Suppressor macrophage treated with lipopolysaccharide for 4 hours (primary cell): ENCODE measurements at regions not wholly inside any gene's neighbourhood (a gene's known extent, or its start where the extent isn't known, plus 50 kb on each side); places are given as distances from the start of the nearest gene placed in this dataset.

Experiments
- DNase-seq: peaks from one replicate; pipeline ENCODE4 v3.0.0-alpha.2; 2020

DNA sequence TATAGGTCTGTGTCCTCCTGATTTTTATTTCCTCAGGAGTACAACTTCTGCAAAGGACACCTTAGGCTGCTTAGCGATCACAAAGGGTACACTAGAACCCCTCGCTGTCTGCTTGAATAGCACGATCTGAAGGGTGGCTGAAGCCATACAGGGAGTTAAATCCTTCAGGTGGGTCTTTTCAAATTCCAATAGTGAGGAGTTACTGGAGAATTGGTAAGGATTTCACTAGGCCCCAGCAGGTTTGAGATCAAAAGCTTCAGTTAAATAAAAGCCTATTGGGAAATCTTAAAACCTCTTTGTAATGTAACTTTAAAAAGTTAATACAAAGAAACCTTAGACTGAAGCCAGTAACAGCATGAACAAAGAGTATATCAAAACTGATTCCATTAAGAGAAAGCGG lies 613.1 kb downstream of the ZEB2 start:
- no peak for DNase-seq

DNA sequence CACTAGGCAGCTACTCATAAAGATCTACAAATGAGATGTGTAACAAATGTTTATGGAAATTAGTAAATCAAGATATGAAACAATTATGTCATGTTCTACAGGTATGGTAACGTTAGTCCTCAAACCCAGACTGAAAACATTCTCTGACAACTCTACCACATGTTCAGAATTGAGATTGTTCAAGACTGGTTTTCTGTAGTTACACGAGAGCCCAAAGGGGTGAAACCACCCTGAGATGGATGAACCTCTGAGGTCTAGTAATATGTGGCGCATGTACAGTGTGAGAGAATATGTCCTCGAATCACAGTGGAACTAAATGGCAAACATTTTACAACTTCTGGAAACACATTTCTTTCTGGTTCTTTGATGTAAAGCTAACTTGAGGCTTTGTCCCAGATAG lies 614.3 kb downstream of the ZEB2 start:
- no peak for DNase-seq

DNA sequence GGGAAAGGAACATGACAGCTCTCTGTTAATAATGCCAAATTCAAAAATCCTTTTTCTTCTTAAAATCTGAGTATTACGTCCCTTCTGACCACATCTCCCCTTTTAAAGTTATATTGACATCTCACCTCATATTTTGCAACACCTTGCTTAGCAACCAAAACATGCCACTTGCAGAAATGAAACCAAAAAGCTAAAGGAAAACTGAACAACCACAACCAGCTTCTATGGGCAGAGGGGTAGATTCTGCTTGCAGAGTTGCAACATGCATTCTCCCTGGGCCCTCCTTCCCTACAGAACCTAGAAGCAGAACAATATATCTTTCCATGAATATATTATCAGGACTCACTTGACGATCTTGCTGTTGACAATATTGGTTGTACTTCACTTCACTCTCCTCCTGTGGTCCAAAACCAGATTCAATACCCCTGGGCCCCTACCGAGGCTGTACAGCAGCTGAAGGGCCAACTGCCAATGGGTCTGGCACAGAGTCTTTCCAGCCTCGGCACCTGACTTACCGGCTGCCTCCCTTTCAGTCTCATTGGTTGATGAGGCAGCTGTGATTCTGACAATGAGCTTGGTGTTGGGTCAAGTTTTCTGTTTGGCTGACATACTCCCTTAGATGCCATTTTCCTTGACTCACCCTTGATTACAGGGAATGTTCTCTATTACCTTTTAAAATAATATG lies 616.6 kb downstream of the ZEB2 start:
- peak; percentile 55 for DNase-seq

DNA sequence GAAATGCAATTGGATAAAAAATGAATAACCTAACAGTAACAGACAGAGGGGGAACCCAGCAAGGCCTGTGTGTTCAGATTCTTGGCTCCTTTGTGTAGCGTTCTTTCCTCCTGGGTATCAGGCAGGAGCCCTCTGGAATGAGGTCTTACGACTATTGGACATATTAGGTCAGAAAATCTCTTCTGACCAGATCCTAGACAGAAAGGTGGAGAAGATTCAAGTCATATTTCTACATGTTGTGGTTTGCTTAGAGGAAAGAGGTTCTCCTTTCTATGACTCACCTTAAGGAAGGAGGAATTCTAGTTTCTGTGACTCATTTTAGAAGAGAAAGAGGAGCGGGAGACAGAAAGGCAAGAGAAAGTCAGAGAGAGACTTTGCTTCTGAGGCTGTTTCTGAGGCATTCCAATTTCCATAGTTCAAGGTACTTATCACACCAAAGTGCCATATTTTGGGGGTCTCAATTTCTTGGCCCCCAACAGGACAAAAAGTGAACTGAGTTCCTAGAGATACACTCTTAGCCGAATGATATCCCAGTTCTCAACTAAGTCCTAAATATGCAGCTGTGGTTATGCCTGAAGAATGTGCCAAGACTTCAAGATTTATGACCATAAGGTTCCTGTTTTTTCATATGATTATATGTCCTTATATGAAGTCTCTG lies 618.6 kb downstream of the ZEB2 start:
- DNase-seq, result peak; percentile 60

DNA sequence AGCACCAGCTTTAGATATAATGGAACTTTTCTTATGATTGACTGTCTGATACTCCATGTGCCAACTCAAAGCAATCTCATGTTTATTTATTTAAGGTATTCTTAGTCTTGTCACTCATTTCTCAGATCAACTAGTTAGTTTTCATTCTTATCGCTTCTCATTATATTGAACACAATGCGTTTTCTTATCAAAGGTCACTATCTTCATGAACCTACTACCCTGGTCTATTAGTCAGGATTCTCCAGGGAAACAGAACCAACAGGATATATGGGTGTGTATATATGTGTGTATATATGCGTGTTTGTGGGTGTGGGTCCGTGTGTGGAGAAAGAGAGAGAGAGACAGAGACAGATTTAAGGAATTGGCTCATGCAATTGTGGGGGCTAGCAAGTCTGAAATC lies 619.9 kb downstream of the ZEB2 start:
- no peak for DNase-seq

DNA sequence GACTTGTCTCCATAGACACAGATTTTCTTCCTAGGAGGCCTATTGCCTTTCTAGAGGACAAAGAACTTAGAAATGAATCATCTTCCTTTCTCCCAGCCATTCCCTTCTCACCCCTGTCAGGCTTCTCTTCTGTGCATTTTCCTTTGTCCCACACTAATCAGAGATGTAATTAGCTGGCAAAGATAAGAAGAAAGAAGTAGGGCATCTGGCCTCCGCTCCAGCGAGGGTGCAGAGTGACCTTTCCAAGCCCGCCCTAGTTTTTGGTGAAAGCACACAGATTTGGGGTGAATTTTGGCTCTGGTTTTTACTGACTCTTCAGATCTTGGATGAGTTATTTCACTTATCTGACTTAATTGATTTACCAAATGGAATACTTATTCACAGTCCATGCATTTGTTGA lies 626.5 kb downstream of the ZEB2 start:
- DNase-seq, result no peak

DNA sequence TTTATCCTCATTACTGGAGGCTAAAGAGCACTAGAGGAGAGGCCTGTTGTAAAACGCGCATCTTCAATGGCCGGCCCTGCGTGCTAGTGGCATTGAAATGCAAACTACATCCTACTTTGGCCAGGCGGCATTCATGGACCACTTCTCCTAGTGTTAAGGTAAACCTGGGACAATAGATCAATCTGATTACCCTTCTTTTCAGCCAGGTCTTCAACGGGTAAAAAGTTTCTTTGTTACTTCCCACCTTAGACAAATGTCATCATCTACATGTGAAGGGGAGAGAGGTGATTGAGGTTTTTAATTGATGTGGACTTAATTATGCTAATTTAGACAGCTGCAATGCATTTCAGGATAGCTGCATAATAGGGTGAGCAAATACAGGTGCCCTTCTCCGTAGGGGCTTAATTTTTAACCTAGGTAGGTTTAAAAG lies 628.0 kb downstream of the ZEB2 start:
- DNase-seq, result no peak

DNA sequence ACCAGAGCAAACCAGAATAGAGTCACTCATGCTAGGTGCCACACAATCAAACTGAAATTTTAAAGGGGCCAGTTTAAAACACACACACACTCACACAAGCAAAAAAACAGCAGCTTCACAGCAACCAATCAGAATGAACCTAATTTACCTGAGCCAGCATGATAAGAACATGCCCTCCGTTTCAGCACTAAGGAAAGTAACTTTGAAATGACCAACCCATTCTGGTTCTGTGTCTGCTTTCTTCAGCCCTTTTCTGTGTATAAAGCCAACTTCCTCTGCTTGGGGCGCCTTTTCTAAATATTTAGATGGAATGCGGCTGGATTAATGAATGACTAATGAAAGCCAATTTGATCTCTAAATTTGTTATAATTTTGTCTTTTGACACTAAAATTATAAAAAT lies 629.1 kb downstream of the ZEB2 start:
- DNase-seq, result no peak

DNA sequence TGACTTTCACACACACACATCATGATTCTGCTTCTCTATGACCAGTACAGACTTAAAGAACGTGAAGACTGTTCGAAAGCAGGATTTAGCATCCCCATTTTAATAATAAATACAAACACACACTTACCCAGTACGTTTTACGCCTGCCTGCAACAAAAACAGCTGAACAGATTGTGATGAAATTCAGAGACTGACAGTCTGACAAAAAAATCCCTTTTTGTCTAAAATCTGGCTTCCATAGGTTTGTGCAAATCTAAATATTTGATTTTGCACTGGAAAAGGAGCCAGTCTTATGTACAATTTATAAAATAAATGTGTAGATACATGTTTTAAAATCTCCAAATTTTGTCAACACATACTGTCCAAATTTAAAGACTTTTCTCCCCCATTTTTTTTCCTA lies 630.7 kb downstream of the ZEB2 start:
- DNase-seq, result no peak

DNA sequence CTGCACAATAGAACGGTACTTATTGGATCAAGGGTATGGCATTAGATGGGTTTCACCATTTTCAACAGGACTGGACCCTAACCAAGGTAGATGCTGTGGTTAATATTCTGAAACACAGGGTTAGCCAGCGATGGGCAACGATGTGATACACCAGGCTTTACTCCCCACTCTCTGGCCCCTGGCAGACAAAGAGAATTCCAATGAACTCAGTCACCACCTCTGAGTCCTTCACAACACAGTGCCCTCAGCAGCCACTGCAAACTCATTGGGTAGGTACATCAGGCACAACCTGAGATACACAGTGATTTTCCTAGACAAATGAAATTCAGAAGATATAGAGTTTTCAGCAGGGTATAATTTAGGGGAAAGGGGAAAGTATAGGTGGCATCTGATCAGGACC lies 634.5 kb downstream of the ZEB2 start:
- no peak for DNase-seq

DNA sequence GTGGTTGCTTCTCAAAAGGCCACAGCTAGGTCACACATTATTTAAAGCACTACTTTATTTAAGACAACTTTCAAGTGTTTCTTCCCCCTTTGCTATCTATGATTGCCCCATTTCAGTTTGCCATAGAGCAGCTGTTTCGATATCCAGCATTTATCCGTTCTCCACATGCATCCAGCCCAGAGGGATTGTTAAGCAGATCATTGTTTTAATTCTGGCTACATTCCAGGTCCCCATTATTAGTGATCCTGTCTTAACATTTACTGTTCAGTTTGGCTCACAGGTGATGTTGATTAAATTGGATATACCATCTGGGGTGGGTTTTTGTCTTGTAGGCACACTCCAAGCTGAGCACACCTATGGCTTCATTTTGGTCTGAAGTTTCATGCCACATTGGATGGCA lies 638.7 kb downstream of the ZEB2 start:
- DNase-seq, result no peak

DNA sequence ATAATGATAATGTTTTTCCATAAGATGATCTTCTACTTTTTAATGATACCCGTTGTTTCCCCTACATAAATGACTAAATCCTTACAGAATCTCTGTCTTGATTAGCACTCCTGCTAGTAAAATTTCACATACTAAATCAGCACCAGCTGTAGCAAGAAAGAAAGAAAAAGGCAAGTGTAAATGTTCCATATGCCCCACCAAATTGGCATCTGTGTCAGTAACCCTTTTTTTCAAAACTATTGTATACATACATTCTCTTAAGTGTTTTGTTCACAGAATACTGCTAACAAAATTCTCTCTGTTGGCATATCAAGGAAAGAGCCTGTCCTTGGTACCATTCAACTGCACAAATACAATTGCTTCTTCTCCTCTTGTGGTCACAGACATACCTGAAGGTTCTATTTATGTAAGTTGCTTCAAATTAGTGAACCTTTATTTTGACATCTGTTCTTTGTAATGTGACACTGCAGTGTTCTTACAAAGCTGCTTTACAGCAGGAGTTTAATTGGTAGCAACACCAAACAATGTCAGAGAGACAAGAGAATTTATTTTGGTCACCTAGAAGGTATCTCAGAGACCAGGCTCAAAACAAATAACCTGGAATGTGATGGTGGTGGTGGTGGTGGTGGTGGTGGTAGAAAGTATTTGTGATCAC lies 641.9 kb downstream of the ZEB2 start:
- DNase-seq, result no peak

DNA sequence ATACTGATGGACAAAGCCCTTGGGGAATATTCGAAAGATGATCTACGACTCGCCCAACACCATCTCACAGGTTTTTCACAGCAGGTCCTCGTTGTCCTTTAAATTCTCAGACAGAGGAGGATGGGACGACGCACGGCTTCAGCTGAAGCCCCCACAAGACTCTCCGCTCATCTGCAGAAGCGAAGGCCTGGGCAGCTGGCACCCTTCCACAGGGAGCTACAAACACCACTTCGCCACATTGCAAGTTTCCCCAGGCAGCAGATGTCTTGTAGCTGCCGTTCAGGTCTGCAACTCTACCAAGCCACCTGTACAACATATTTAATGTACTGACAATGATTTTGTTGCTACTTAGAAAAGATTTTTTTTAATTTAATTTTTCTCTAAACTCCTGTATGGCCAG lies 642.9 kb downstream of the ZEB2 start:
- no peak for DNase-seq

DNA sequence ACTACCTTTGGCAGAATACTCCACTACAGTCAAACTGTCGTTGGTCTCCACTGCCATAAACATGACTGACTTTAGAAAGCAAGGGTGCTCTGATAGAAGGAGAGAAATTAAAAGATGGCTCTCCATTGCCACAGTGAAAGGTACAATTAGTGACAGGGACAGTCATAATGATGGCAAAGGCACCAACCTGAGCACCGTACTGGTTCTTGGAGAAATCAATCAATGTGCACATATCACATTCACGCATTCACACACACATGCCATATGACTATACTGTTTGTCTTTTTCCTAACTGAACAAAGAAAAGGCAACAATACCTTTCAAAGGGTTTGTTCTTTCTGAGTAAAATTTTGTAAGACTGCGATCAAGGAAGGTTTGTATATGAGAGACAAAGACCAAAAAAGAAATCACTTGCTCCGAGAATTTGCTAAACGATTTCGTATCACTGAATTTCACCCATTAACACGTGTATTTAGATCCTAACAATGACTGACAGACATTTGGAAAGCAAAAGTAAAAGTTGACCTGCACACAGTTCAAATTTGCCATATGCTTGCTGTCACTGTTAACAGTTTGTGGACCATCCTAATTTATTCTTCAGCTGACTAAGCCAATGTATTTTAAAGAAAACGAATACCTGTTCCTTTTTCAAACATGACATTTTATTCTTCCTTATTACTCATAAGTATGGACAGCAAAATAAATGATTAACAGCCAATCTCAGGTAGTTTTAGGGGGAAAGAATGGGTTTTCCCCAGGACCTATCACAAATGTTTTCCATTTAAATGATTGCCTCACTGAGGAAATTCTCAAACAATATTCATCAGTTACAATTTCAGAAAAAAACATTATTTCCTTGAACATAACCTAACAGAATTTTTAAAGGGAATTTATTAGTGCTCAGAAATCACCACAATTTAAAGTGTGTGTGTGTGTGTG lies 644.4 kb downstream of the ZEB2 start:
- DNase-seq, result peak; percentile 4

DNA sequence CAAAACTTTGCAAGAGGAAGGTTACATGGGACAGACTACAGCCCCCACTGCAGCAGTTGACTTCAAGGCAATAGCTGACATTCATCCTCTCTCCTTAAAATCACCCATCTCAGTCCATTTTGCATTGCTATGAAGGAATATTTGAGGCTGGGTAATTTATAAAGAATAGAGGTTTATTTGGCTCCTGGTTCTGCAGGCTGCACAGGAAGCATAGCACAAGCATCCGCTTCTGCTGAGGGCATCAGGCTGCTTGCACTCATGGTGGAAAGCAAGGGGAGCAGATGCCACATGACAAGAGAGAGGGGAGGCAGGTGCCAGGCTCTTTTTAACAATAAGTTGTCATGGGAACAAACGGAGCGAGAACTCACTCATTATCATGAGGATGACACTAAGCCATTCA lies 646.0 kb downstream of the ZEB2 start:
- no peak for DNase-seq

DNA sequence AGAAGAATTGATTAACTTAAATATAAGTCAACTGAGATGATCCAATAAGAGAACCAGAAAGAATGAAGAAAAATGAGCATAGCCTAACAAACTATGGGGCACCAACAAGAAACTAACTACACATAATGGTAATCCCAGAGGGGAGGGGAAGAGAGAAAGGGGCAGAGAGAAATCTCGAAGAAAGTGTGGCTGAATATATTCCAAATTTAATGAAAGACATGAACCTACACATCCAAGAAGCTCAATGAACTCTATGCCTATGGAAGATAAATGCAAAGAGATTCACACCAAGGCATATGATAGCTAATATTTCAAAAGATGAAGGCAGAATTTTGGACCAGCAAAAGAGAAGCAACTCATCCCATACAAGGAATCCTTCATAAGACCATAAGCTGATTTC lies 649.2 kb downstream of the ZEB2 start:
- no peak for DNase-seq

DNA sequence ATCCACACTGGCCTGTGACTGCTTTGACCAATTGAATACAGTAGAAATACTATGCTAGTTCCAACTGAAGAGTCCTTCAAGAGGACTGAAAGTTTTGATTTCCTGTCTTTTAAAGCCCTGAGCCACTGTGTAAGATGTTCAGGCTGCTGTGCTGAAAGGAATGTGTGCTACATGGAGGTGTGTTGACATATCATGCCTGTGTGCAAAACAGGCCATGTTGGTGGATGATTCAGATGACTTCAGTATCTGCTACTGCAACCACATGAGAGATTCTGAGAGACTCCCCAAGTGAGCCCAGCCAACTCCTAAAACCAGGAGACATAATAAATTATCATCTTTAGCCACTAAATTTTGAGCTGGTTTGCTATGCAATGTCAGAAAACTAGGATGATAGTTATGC lies 662.9 kb downstream of the ZEB2 start:
- DNase-seq, result no peak

DNA sequence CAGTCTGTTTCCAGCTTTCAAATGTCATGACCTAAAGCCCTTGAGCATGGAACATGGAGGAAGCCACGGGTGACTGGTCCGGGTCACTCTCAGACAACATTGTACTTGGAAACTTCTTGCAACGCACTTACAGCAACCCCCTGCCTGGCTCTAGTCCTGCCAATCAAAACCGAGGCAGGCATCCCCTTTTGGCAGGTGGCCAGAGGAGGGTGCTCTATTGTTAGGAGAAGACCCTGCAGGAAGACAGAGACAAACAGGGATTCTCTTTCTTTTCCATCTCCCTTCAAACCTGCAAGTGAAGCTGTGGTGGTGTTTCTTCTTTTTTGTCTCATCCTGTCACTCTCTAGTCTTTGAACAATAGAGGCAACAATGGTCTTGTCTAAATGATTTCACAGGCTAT lies 667.2 kb downstream of the ZEB2 start:
- DNase-seq, result no peak

DNA sequence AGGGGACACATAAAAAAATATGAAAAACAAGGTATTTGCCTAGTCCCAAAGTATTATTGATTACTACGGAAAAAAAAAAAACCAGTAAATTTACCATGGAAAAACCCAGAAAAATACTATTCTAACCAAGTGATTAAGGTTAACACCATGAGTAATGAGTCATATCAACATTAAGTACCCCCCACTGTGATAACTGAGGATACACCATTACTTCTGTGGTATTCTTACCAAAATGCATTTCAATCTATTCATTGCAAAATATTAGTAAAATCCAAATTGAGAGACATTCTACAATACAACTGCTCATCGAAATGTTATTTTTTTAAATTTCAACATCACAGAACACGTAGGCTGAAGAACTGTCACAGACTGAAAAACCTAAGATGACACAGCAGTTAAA lies 669.8 kb downstream of the ZEB2 start:
- DNase-seq, result no peak

DNA sequence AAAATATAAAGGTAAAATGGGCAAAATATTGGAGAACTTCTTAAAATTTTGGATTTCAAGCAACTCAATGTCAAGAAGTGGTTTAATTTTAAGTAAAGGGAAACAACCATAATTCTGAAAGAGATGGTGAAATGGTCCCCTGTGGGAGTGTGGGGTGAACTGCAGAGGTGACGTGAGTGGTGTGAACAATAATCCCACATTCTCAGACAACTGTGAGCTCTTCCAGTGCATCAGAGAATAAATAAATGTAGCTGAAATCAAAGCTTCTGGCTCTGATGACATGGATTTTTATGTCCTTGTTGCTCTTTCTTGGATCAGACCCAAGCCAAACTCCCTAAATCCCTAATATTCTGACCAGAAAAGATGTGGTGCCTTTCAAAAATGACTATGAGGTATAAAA lies 672.7 kb downstream of the ZEB2 start:
- DNase-seq, result no peak

DNA sequence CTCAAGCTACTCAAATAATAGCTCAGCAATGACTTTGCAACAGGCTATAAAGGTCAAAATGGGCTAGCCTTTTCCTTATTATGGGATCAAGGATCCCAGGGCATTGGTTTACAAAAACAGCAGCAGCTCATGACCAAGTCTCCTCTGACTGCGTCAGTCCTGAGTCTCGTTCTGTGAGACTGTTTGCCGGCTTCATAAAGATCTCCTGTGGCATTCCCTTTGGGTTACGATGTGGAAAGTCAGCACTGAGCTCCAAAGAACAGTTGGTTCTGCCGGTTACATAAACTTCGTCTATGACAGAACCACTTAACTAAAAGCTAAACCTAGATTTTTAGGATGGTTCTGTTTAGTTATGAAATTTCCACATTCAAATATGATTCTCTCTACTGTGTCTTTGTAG lies 674.9 kb downstream of the ZEB2 start:
- no peak for DNase-seq

DNA sequence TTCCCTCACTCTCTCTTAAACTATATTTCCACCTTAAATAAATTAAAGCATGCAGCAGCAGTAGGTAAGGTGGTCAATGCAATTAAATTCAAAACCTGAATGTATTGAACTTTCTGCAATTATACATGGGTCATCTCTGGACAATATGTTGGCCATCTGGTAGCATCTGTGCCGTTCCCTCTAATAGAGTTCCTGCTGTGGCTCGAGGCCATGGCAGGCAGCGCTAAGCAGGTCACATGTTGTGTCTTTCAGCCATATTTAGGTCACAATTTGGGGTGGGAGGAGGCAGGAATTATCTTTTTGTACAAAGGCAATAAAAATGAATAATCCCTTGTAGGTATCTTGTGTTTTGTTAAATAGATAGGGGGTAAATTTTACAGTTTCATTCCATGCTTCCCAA lies 676.2 kb downstream of the ZEB2 start:
- no peak for DNase-seq

DNA sequence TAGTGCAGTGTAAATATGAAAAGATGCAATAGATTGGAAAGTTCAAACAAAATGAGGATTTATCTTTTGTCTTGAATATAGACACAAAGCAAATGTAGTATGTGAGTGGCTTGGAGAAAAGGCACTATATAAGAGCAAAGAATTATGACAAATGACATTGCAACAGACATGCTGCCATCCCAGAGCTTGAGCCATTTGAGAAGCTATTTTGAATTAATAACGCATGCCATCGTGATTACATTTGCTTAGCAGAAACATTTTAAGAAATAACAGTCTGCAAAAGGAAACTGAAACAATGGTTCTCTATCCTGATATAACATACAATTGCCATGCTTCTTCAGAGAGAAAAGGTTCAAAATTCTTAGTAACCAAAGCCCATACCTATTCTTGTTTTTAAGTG lies 677.1 kb downstream of the ZEB2 start:
- DNase-seq, result no peak
